HG03521 (cell line): ENCODE measurements at regions not wholly inside any gene's neighbourhood (a gene's known extent, or its start where the extent isn't known, plus 50 kb on each side); places are given as distances from the start of the nearest gene placed in this dataset.

Experiments
- ATAC-seq: cut with Tn5 transposase; IDR thresholded peaks from one replicate; pipeline ENCODE4 v1.9.1; 2021; ENCODE audit warnings: mild to moderate bottlenecking, moderate library complexity; ENCODE audit not compliant: unreplicated experiment

- no peak for ATAC-seq
These were observed 54.9 kb upstream of the IRF2 start for GRCh38 chr4:184529283-184529682.

- ATAC-seq = no peak
These were observed 54.4 kb upstream of the IRF2 start for GRCh38 chr4:184528713-184529112.

GRCh38 chr4:184528051-184528450 lies 53.7 kb upstream of the IRF2 start:
- no peak for ATAC-seq

- no peak for ATAC-seq
These were observed 51.9 kb upstream of the IRF2 start for GRCh38 chr4:184526228-184526627.
